ENCODE measurements at regions not wholly inside any gene's neighbourhood (a gene's known extent, or its start where the extent isn't known, plus 50 kb on each side); places are given as distances from the start of the nearest gene placed in this dataset.
A peak's percentile ranks its signal among the peaks of the same experiment; 100 is the strongest.

DNA sequence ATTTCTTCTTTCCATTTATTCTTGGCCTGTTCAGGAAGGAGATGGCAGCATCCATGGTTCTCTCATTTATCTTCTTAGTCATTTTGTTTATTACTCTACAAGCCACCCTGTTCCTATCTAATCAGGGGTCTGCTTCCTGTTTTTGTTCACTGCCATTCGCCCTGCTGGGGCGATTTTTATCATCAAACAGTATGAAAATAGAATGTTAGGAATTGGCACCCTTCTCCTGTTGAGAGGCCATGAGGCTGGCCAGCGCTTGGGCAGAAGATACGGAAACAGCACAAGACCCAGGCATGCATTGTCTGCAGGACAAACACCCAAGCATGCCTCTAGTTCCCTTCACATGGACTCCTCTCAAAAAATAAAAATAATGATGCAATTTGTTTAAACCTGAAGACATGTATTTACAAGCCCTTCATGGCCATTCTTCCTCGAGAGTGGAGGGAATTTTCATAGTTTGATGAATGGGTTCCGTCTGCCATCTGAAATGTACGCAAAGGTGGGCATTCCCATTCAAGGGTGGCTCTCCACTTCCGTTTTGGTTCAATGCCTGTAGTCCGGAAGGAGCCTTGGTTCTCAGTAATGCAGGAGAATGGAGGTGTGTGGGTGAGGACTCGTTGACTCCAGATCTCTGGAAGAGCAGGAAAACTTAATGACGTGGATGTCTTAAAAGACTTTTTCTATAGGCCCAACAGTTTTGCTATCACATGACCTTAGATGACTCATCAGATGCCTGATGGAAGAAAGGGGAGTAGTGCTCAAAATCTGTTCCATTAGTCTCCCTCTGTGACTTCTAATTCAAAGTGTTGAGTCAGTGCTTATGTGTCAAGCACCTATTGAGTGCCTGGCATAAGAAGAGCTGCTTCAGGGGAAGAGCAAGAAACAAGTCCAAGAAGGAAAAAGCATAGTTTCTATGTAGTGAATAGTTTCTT lies 252.4 kb upstream of the TBX3 start (continued):
- TF ChIP-seq, protein P1, sequence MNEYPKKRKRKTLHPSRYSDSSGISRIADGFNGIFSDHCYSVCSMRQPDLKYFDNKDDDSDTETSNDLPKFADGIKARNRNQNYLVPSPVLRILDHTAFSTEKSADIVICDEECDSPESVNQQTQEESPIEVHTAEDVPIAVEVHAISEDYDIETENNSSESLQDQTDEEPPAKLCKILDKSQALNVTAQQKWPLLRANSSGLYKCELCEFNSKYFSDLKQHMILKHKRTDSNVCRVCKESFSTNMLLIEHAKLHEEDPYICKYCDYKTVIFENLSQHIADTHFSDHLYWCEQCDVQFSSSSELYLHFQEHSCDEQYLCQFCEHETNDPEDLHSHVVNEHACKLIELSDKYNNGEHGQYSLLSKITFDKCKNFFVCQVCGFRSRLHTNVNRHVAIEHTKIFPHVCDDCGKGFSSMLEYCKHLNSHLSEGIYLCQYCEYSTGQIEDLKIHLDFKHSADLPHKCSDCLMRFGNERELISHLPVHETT (CRISPR knock-in tag; conservative IDR thresholded peaks at IDR 0.05 in 1 of 2, IDR thresholded peaks at IDR 0.05 in 1 of 2): no peak
- no peak for TF ChIP-seq ZNF140 (CRISPR knock-in tag; IDR thresholded peaks at IDR 0.05)
- no peak for TF ChIP-seq JUND (IDR thresholded peaks at IDR 0.05; ENCODE audit: borderline replicate concordance, low read depth, low read length)
- peak; percentile 69; the same call in 1 of the 3 replicates for TF ChIP-seq JUND (tag; IDR thresholded peaks at IDR 0.05; ENCODE audit: borderline replicate concordance, low read depth, low read length)
- TF ChIP-seq FOXA1 (IDR thresholded peaks at IDR 0.05; ENCODE audit: borderline replicate concordance): no peak
- TF ChIP-seq ARID1B (IDR thresholded peaks at IDR 0.05): no peak
- peak; percentile 62; the same call in 1 of the 2 replicates for TF ChIP-seq ZNF175 (CRISPR knock-in tag; IDR thresholded peaks at IDR 0.05; ENCODE audit: low read depth)
- no peak for TF ChIP-seq MTF1 (CRISPR knock-in tag; IDR thresholded peaks at IDR 0.05; ENCODE audit: borderline replicate concordance)
- no peak for TF ChIP-seq MECOM (CRISPR knock-in tag; IDR thresholded peaks at IDR 0.05)
- TF ChIP-seq BHLHE40 (IDR thresholded peaks at IDR 0.05; ENCODE audit: low read length): no peak
- TF ChIP-seq, protein P2, sequence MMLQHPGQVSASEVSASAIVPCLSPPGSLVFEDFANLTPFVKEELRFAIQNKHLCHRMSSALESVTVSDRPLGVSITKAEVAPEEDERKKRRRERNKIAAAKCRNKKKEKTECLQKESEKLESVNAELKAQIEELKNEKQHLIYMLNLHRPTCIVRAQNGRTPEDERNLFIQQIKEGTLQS (IDR thresholded peaks at IDR 0.05): peak; percentile 47; the same call in 1 of the 2 replicates
- TF ChIP-seq, protein P2 (CRISPR knock-in tag; conservative IDR thresholded peaks at IDR 0.05): no peak
- TF ChIP-seq, protein P3, sequence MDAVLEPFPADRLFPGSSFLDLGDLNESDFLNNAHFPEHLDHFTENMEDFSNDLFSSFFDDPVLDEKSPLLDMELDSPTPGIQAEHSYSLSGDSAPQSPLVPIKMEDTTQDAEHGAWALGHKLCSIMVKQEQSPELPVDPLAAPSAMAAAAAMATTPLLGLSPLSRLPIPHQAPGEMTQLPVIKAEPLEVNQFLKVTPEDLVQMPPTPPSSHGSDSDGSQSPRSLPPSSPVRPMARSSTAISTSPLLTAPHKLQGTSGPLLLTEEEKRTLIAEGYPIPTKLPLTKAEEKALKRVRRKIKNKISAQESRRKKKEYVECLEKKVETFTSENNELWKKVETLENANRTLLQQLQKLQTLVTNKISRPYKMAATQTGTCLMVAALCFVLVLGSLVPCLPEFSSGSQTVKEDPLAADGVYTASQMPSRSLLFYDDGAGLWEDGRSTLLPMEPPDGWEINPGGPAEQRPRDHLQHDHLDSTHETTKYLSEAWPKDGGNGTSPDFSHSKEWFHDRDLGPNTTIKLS (IDR thresholded peaks at IDR 0.05; ENCODE audit: borderline replicate concordance, low read depth): no peak
- peak; percentile 79 for TF ChIP-seq JUNB (CRISPR knock-in tag; conservative IDR thresholded peaks at IDR 0.05)
- no peak for TF ChIP-seq SAFB2 (IDR thresholded peaks at IDR 0.05; ENCODE audit: borderline replicate concordance, low read depth, low read length, severe bottlenecking)
- TF ChIP-seq, protein P4, sequence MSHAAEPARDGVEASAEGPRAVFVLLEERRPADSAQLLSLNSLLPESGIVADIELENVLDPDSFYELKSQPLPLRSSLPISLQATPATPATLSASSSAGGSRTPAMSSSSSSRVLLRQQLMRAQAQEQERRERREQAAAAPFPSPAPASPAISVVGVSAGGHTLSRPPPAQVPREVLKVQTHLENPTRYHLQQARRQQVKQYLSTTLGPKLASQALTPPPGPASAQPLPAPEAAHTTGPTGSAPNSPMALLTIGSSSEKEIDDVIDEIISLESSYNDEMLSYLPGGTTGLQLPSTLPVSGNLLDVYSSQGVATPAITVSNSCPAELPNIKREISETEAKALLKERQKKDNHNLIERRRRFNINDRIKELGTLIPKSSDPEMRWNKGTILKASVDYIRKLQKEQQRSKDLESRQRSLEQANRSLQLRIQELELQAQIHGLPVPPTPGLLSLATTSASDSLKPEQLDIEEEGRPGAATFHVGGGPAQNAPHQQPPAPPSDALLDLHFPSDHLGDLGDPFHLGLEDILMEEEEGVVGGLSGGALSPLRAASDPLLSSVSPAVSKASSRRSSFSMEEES (CRISPR knock-in tag; IDR thresholded peaks at IDR 0.05): peak; percentile 70
- TF ChIP-seq GTF2A2 (tag; IDR thresholded peaks at IDR 0.05): no peak
- TF ChIP-seq RUNX1 (IDR thresholded peaks at IDR 0.05; ENCODE audit: low read depth): no peak
- TF ChIP-seq, protein P5, sequence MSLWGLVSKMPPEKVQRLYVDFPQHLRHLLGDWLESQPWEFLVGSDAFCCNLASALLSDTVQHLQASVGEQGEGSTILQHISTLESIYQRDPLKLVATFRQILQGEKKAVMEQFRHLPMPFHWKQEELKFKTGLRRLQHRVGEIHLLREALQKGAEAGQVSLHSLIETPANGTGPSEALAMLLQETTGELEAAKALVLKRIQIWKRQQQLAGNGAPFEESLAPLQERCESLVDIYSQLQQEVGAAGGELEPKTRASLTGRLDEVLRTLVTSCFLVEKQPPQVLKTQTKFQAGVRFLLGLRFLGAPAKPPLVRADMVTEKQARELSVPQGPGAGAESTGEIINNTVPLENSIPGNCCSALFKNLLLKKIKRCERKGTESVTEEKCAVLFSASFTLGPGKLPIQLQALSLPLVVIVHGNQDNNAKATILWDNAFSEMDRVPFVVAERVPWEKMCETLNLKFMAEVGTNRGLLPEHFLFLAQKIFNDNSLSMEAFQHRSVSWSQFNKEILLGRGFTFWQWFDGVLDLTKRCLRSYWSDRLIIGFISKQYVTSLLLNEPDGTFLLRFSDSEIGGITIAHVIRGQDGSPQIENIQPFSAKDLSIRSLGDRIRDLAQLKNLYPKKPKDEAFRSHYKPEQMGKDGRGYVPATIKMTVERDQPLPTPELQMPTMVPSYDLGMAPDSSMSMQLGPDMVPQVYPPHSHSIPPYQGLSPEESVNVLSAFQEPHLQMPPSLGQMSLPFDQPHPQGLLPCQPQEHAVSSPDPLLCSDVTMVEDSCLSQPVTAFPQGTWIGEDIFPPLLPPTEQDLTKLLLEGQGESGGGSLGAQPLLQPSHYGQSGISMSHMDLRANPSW (CRISPR knock-in tag; IDR thresholded peaks at IDR 0.05): no peak

Data from K562 (cell line).